Body of pancreas (tissue), 4 donors: ENCODE measurements at regions not wholly inside any gene's neighbourhood (a gene's known extent, or its start where the extent isn't known, plus 50 kb on each side); places are given as distances from the start of the nearest gene placed in this dataset.
"Not testable (repeated sequence)": the region's sequence is repeated elsewhere in the genome, so short reads cannot be mapped to it uniquely, and the experiment has no call there.

ENCODE experiments used
- ATAC-seq: fragments of 150-250 bp; one replicate; pipeline ENCODE4 v1.9.1; 2016
- DNase-seq, 4 donors: peaks; one replicate each; pipeline ENCODE4 v3.0.0-alpha.2; 2019
- H3K27ac ChIP-seq, 4 donors: fragments of 200-600 bp; sonication (generic); 1 replicate in 3 of 4; 2 replicates in 1 of 4; pipeline versions ENCODE4 v1.5.1 to v1.6.1; 2016 to 2019; ENCODE audit warnings: mild to moderate bottlenecking in 1 of 4, mixed read lengths in 1 of 4, moderate library complexity in 1 of 4
- H3K27me3 ChIP-seq, 2 donors: fragments of 200-600 bp; sonication (generic); one replicate each; pipeline ENCODE4 v1.6.0; 2016; ENCODE audit warnings: mild to moderate bottlenecking in 1 of 2
- H3K36me3 ChIP-seq, 2 donors: fragments of 200-600 bp; sonication (generic); replicated peaks in 1 of 2; 2 replicates each; pipeline ENCODE4 v1.5.1; 2016; ENCODE audit warnings: low read depth in 2 of 2; ENCODE audit not compliant: insufficient read depth in 1 of 2
- H3K4me1 ChIP-seq: fragments of 200-600 bp; sonication (generic); one replicate; pipeline ENCODE4 v1.6.0; 2016
- H3K4me3 ChIP-seq, 2 donors: fragments of 200-600 bp; sonication (generic); 1 replicate in 1 of 2; 2 replicates in 1 of 2; pipeline ENCODE4 v1.5.1; 2016 to 2019
- H3K9me3 ChIP-seq, 3 donors: fragments of 200-600 bp; sonication (generic); 1 replicate in 2 of 3; 2 replicates in 1 of 3; pipeline ENCODE4 v1.5.1; 2016
- CTCF ChIP-seq, 7 experiments: fragments of 450-650 bp in 4 of 7; fragments of 200-600 bp in 3 of 7; sonication (generic) in 3 of 7; IDR thresholded peaks; one replicate each; pipeline ENCODE4 v1.5.1; 2016 to 2019; ENCODE audit warnings: antibody characterized with exemption in 7 of 7
- POLR2A ChIP-seq, 3 donors: fragments of 450-650 bp; IDR thresholded peaks; one replicate each; pipeline ENCODE4 v1.6.1; 2016; ENCODE audit warnings: antibody characterized with exemption in 3 of 3, mild to moderate bottlenecking in 2 of 3
- WGBS, 2 donors: methylation state at CpG; one replicate each; pipeline ENCODE4 v1.1.5; 2017; 5-methylcytosine and 5-hydroxymethylcytosine counted together
- intact Hi-C: fragments of 100-400 bp; cut with DNase I; formaldehyde crosslinking; loops from one replicate; pipeline ENCODE4 v1.15.1; 2023

GRCh38 chr2:18971628-18972027 lies 382.3 kb upstream of the NT5C1B start:
- intact Hi-C loops: no loop called here
- no peaks in the 10 kb centered on the region for H3K36me3 ChIP-seq
- peaks cover 9% of the 10 kb centered on the region for H3K4me1 ChIP-seq
- H3K9me3 ChIP-seq: no peaks in the 10 kb centered on the region
- TF ChIP-seq CTCF (IDR thresholded peaks at IDR 0.05) (no peak), POLR2A (IDR thresholded peaks at IDR 0.05) (no peak)
- DNase-seq (no peak), ATAC-seq (peak; percentile 42)
- no peak overlapping the region for H3K4me3 ChIP-seq
- no peaks in the 10 kb centered on the region for H3K27me3 ChIP-seq
- H3K27ac ChIP-seq: no peak overlapping the region

GRCh38 chr2:18971069-18971378 lies 381.7 kb upstream of the NT5C1B start:
- 92% methylated on average over 3 of the region's 3 CpGs for WGBS, 2 donors

GRCh38 chr2:18966131-18966530 lies 376.8 kb upstream of the NT5C1B start:
- H3K36me3 ChIP-seq: no peaks in the 10 kb centered on the region
- H3K27ac ChIP-seq: no peak overlapping the region
- TF ChIP-seq POLR2A (IDR thresholded peaks at IDR 0.05) (no peak), CTCF (IDR thresholded peaks at IDR 0.05) (no peak)
- intact Hi-C loops: no loop called here
- DNase-seq: no peak
- 25 to 36% methylated on average over 1 of the region's 1 CpG for WGBS, 2 donors
- no peak for ATAC-seq
- no peak overlapping the region for H3K4me3 ChIP-seq
- H3K9me3 ChIP-seq: no peaks in the 10 kb centered on the region
- H3K27me3 ChIP-seq: no peaks in the 10 kb centered on the region
- H3K4me1 ChIP-seq: peaks cover 8% of the 10 kb centered on the region

More at GRCh38 chr2:18971069-18971378, 381.7 kb upstream of the NT5C1B start:
- H3K9me3 ChIP-seq: no peaks in the 10 kb centered on the region
- DNase-seq: no peak
- TF ChIP-seq POLR2A (IDR thresholded peaks at IDR 0.05): no peak
- no peak for TF ChIP-seq CTCF (IDR thresholded peaks at IDR 0.05)
- no peaks in the 10 kb centered on the region for H3K36me3 ChIP-seq
- H3K4me3 ChIP-seq: no peak overlapping the region
- intact Hi-C loops: no loop called here
- H3K27ac ChIP-seq: peak overlapping the region in 1 of 4 donors; percentile 25
- no peak for ATAC-seq
- H3K4me1 ChIP-seq: peaks cover 9% of the 10 kb centered on the region
- H3K27me3 ChIP-seq: no peaks in the 10 kb centered on the region

GRCh38 chr2:18963739-18964256 lies 374.4 kb upstream of the NT5C1B start:
- WGBS, 2 donors: 94 to 97% methylated on average over 3 of the region's 3 CpGs
- H3K27ac ChIP-seq, H3K9me3 ChIP-seq, DNase-seq, ATAC-seq, intact Hi-C loops, H3K4me3 ChIP-seq, H3K36me3 ChIP-seq, H3K4me1 ChIP-seq, H3K27me3 ChIP-seq: not testable (repeated sequence)

- DNase-seq (no peak), ATAC-seq (no peak)
- Histone ChIP-seq H3K9me3 (no peaks in the 10 kb centered on the region), H3K4me3 (no peak overlapping the region), H3K4me1 (no peaks in the 10 kb centered on the region), H3K27me3 (no peaks in the 10 kb centered on the region), H3K36me3 (no peaks in the 10 kb centered on the region), H3K27ac (no peak overlapping the region)
- TF ChIP-seq CTCF (IDR thresholded peaks at IDR 0.05) (no peak), POLR2A (IDR thresholded peaks at IDR 0.05) (no peak)
- intact Hi-C loops: no loop called here
- 84 to 91% methylated on average over 14 of the region's 14 CpGs for WGBS, 2 donors
These were observed 372.6 kb upstream of the NT5C1B start for GRCh38 chr2:18961991-18962421.
